8988T (cell line): ENCODE measurements at regions not wholly inside any gene's neighbourhood (a gene's known extent, or its start where the extent isn't known, plus 50 kb on each side); places are given as distances from the start of the nearest gene placed in this dataset.

Experiments
- DNase-seq: peaks from one replicate; pipeline ENCODE4 v3.0.0; 2011

DNA sequence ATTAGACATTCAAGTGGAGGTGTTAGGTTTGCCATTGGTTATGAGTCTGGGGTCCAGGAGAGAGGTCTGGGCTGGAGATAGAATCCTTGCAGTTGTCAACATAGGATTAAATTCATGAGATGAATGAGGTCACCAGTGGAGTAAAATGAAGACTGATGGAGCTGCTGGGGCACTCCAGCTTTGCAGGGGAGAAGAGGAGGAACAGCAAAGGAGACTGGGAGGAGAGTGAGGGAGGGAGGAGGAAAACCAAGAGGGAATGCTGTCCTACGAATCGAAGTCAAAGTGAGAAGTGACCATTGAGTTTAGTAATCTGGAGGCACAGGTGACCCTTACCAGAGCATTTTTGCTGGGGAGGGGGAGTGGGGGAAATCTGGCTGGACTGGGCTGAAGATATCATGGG lies 178.2 kb upstream of the NR3C1 start:
- no peak for DNase-seq

DNA sequence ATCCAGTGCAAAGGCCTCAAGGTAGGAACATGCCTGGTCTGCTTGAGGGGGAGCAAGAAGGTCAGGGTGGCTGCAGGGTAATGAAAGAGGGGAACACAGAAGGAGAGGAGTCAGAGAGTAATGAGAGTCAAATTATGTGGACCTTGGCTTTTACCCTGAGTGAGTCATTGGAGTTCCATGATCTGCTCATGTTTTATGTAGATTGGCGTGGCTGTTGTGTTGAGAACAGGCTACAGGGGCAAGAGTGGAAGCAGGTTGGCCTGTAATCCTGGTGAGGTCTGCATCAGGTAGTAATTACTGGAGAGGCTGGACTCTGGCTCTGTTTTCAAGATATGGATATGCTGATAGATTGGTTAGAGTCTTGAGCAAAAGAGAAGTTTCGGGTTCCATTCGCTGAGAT lies 177.7 kb upstream of the NR3C1 start:
- DNase-seq: no peak

DNA sequence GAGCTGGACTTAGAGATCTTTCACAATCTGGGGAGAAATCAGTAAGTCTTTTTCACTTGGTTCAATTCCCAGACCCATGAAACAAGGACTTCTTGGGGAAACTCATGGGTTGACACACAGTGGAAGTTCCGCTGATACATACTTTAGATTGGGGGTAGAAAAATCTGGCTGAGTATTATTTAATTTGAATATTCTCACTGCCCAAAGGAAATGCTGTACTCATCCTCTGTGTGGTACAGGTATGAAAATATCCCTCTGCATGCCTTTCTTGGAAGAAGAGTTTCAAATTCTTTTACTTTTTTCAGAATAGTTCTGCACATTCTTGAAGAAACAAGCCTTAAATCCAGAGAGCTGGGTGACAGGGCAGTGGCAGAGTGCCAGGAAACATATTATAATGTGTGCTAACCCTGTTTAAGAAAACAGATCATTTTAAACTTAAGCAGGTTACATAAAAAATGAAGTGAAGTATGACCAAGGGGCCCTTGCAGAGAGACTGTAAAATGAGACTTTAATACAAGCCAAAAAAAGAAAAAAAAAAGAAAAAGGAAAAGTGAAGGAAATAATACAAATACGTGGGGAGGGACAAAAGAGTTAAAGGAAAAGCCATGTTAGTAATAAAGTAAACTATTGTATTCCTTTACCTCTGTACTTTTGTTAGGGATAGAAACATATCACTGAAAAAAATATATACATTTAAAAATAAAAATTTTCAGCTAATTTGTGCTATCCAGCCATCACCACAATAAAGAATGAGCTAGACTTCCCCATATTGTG lies 173.4 kb upstream of the NR3C1 start:
- no peak for DNase-seq

DNA sequence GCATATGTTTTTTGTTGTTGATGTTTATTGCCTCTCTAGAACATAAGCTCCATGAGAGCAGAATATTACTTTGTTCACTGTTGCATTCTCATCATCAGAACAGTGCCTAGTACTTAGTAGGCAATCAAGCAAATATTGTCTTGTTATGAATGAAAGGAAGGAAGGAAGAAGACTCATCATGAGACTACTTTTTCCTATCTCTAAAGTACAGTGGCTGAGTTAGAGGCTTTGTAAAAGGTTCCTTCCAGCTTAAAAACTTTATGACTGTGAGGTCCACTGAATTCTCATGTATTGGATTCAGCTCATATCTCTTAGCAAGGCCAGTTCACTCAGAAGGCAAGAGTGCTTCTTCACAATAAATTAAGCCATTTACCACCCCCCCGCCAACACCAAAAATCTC lies 171.8 kb upstream of the NR3C1 start:
- no peak for DNase-seq

DNA sequence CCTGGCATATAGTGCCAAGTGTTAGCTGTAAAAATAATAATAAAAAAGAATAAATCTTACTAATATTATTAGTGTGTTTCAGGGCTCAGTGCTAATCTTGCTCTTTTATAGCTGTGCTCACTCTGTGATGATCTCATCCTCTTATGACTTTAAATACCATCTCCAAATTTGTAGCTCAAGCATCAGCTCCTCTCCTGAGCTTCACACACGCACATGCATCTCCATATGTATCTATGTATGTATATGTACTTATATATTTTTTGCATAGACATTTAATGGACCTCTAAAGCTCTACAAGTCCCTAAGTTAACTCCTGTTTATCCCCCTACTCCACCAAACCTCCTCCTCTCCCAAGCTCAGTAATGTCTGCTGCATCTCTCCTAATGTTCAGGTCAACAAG lies 170.8 kb upstream of the NR3C1 start:
- no peak for DNase-seq

DNA sequence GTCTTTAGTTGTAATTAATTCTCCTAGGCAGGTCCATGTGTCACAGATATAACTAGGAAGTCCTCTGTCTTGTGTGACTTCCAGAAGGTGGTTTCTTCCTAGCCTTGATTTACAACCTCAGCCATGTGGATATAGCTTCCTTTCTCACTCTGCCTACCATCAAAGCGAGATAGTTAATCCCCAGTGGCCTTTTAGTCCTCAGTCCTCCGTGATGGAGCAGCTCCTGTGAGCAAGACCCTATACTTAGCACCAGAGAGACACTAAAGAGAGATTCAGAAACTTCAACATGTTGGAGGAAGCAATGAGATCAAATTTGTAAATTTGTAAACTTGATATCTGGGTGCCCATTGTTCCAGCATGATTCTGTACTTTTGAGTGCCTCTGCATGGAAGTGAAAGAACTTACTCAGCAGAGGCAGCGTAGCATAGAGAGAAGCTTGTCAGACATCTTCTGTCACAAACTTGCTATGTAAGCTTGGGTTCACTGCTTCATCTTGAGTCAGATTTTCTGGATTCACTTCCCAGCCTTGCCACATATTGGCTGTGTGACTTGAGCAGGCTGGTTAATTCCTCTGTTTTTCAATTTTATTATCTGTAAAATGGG lies 170.2 kb upstream of the NR3C1 start:
- DNase-seq: no peak

DNA sequence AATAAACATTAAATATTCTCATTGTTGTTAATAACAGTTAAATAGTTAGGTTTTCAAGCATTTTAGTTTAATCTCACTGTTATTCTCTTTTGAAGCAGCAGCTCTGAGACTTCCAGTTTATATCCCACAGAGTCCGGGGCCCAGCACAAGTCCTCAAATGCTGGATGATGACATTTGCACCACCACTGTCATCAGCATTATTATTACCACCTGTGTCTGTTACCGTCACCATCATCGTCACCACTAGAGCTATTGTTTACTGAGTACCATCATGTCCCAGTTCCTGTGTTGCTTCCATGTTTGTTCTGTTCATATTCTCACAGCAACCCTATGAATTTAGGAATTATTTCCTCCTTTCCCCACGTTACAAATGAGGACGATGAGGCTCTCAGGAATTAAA lies 169.2 kb upstream of the NR3C1 start:
- DNase-seq: no peak

DNA sequence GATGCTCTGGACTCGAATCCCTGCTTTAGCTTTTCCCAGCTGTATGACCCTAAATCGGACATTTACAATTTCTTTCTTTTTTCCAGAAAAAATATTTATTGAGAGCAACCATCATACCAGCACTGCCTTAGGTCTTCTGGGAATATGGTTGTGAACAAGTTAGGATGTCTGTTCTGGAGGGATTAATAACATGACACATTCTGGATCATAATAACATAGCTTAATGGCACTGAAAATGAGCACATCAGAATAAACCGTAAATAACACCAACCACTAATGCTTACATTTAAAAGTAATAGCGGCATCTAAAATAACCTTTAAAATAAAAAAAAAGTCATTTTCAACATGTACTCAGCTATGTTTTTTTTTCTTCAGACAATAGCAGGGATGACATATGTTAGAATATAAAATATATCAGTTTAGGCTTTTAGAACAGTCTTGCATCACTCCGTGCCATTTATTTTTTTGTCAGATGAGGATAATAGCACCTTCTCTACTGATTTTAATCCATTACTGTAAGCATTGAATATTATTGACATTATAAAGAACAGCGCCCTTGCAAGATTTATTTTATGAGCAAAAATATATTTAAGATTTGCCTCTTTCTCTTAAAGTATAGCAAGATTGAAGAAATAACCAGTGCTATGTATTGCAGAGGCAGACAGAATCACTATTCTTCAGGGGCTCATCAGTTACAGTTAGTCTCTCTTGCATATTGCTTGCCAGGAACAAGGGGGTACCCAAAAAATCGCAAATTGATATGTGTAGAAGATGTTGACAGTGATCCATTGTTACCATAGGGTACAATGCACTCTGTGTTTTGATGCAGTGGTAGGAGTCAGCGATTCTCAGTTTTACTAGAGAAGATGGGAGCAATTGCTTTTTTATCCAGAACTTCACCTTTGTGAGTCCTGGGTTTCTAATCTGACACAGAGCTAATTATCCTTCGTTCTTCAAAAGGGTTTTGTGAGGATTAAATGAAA lies 168.4 kb upstream of the NR3C1 start:
- no peak for DNase-seq

DNA sequence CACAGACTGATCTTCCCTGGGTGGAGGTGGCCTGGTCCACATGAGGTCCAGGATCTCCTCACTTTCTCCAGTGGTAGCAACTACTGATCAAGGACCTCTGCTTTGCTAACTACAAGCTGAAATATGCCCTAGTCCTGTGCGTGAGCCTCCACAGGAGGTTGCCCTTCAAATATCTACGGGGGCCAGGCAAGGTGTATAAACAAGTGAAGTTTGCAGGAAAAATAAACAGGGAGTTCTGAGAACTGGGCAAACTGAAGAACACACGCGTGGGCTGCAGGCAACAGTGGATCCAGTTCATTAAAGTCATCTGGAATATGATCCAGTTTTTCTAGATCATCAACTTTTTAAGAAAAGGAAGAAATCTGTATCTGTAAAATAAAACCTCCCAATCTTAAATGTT lies 167.5 kb upstream of the NR3C1 start:
- no peak for DNase-seq

DNA sequence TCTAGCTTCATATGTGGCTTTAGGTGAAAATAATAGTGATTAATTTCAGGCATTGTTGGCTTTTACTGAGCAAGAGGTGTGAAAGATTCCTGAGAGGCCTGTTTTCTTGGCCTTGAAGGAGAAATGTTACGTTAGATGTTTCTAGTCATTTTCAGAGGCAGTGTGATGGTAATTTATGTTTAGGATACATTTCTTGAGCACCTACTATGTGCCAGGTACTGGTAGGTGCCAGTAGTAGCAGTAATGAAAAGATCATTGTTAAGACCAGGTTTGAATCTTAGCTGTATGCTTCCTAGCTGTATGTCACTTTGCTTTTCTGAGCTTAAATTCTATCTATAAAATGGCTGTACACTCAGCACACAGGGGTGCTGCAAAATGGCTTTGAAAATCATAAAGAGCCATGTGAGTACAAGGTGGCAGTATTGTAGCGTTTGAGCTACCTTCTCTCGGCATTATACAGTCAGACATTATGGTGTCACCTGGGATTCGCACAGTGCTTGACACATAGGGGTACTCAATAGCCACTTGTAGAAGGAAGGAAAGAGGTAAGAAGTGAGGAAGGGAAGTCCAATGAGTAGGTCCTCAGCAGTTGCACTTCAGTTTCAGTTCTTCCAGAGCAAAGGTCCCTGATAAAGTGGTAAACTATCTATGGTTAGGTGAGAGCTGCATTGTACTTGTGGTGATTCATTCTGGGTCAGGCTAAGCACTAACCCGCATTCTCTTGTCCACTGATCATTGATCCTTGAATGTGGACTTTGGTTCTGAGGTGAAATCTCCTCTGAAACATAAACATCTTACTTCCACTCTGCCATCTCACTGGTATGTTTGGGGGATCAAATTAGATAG lies 166.5 kb upstream of the NR3C1 start:
- no peak for DNase-seq

DNA sequence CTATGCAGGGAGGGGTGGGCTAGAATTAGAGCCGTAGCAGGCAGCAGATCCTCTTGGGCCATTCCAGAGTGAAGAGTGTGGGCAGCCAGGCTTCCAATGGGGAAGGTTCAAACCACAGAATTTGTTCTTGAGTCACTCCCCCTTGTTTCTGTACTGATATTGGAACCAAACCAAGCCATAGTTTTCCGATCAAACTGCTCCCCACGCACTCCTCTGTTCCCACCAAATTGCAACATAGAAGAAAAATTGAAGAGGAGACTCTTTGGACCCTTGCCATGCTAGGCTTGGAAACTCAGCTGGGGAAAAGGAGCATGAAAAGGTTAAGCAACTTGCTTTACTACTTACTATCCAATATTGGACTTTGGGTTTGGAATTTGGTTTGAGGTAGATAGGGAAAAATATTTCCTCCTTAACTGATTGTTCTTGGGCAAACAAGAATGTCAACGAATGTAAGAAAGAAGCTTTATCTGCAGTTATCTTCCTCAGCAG lies 165.8 kb upstream of the NR3C1 start:
- DNase-seq: no peak

DNA sequence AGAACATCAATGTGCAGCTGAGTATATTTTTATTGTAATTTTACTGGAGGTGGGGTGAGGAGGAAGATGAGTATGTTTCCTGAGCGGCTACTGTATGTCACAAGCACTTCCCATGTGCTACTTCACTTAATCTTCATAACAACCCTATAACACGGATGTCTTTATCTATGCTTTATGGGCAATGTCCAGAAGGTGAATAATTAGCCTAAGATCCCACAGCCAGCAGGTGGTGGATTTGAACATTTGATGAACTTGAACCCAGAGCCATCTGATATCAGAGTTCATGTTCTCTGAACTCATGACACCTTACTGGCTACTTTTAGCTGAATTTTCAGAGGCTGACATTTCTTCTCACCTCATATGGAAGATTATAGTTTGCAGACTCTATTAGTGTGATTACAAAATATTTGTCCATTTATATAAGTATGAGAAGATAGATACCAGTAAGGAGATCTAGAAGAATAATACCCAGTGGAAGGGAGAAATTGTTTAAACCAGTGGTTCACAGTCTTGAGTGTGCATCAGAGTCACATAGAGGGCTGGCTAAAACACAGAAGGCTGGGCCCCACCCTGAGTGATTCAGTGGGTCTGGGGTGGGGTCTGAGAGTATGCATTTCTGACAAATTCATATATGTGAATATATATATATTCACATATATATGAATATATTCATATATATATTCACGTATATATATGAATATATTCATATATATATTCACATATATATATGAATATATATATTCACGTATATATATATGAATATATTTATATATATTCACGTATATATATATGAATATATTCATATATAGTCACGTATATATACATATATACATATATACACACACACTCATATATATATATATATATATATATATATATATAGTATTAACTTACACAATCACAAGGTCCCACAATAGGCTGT lies 164.4 kb upstream of the NR3C1 start:
- no peak for DNase-seq

DNA sequence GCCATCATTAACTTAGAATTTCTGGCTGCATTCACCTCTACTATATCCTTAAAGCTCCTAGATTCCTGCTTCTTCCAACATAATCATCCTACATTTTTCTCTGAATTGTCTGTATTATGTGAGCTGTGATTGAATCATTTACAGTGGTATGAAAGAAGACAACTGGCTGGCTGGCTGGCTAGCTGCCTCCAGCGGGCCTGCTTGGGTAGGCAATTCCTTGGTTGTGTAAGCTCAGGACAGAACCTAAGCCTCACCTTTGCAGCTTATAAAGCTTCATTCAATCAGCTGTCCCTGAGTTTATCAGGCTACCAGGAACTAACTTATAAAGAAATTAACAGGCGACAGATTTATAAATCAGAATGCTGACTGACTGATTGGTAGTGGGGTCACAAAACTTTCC lies 162.7 kb upstream of the NR3C1 start:
- DNase-seq: no peak

DNA sequence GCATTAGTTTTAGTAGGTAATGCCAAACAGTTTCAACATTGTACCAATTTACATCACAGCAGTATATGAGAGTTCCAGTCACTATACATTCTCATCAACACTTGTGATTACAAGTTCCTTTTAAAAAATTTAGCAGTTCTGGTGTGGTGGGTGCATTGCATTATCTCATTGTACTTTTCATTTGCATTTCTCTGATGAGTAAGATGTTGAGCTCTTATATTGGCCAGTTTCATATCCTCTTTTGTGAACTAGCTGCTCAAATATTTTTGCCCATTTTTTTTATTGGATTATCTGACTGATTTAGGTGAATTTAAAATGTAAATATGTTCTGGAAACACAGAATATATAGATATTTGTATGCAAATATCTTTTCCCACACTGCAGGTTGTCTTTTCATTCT lies 160.9 kb upstream of the NR3C1 start:
- no peak for DNase-seq

DNA sequence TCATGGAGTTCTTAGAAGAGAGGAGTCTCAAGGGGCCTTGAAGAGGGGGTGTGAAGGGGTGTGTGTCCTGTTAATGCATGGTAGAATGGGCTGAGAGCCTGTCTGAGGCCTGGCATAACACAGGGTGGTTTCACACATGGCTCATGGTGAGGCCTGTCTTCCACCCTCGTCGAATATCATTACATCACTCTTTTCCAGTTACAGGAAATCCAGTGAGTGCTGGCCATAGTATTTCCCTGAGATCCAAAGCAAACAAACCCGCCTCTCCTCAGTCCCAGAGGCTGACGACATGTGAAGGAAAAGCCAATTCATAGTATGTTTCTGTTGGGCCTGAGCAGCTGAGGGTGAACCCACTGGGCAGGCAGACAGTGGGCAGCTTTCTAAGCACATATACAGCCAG lies 159.4 kb upstream of the NR3C1 start:
- no peak for DNase-seq

DNA sequence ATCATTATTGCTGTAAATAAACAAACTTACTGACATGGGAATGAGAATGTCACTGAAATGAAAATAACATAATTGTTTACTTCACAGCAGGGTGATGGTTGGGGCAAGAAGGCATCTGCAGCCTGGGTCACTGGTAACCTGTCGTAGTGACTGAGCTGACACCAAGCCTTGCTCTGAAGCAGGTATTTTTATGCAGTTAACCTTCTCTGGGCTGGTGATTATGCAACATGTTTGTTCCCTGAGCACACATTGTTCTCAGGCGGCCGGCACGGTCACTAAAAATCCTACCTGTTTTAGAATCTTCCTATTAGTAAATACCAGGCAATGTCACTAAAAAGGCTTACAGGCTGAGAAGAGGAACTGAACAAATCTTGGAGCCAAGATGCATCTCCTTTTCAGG lies 157.7 kb upstream of the NR3C1 start:
- no peak for DNase-seq

DNA sequence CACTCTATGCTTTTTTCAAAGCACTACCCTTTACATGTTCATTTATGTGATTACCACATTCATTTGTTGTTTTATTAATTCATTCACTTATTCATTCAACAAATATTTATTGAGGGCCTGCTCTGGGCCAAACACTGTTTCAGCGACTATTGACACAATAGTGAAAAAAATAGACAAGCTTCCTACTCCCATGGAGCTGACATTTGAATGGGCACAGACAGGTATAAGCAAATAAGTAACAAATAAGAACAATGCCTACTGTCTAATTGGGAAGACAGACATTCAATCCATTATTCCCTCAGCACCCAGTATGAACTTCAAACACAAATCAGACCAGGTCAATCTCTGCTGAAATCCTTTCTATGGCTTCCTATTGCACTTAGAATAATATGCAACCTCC lies 156.9 kb upstream of the NR3C1 start:
- no peak for DNase-seq

DNA sequence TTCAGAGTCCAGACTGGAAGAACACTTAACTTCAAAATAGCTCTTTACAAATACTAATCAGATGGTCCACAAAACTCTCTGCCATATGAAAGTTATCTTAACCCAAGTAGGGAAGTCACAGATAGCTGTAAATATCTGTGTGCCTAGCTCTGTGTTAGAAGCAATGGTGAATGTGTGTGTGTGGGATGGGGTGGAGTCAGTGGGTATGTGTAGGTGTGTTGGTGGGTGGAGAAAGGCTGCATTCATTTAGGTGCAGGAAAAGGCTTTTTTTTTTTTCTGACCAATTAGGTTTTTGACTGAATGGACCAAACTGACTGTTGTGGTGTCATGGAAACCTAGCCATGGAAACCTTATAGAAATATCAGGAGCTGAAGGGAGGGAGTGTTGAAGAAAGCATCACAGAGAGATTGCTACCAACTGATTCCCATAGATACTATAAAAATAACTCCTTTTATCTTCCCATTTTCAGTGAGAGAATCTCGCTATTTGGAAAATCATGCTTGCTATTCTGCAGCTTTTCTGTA lies 156.2 kb upstream of the NR3C1 start:
- DNase-seq: no peak

DNA sequence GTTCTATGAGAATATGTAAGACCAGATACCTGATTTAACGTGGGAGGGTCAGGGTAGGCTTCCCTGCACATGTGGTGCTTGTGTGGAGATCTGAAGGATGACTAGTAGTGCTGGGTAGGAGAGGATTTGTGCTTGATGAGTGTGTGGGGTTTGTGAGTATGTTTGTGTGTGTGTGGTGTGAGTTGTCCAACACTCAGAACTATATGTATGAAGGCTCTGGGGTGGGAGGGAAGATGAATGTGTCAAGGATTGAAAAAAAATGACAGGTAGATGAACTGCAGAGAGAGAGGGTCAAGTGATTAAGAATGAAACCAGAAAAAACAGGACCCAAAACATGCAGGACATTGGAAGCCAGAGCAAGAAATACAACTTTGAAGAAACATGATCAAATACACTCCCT lies 154.6 kb upstream of the NR3C1 start:
- no peak for DNase-seq

DNA sequence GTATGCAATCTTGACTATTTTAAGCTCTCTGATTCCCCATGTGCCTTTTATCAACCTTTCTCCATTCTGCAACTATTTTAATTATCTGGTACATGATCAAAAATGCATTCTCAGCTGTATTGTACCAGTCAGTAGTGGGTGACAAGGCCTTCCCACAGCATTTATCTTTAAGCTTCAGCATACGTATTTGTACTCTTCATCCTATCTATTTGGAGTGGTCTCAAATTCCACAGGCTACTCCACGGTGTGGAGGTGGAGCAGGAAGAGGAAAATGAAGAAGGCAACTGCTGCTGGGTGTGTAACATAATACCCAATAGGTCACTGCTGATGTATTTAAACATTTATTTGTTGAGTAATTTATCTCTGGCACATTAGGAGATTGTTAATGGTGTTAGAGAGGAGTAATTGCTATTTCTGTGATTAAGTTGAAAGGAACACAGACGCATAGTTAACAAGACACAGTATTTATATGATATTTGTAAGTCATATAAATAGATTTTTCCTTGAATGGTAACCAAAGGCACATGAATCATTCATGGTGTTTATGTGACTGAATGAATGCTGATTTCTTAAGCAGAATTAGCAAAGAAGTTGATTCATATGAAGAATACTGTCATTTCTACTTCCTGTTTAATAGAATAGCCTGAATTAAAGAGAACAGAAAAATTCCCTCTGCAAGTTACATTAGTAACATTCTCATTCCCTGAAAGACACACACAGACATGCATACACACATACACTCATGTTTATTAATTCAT lies 153.8 kb upstream of the NR3C1 start:
- no peak for DNase-seq
